ENCODE measurements at regions not wholly inside any gene's neighbourhood (a gene's known extent, or its start where the extent isn't known, plus 50 kb on each side); places are given as distances from the start of the nearest gene placed in this dataset.

DNA sequence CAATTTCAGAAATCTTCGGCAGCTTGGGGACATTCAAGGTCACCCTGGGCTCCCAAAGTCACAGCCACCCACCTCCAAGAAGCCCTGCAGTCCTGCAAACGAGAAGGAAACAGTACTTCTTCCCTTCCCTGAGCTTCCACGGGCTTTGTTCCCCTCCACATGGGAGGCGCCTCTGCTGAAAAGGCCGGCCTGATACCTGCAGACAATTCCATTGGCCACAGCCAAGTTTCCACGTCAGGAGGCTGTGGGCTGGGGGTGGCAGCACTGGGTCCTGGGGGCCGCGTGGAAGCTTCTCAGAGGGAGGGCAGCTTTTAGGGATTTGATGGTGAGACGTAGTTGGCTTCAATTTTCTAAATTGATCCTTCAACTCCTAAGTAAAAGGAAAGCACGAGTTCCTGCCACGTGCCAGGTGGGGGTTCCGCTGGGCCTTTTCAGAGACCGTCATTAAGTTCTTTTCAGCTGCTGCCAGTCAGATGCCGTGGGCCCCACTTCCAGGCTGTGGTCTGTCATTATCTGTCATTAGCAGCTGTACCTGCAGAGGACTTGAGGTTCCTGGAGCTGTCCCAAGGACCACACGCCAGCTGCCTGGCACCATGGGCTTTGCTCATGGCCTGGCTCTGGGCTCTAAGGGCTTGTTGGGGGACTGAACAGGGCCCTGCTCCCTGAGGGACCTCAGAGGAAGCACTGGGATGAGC is 98.7 kb downstream of the CRYAA start:
- Histone ChIP-seq H3K4me3 (ENCODE audit: low read depth, low read length) (no peak overlapping the region), H3K9ac (ENCODE audit: low read depth, low read length) (no peak overlapping the region), H3K9me3 (ENCODE audit: control insufficient read depth, insufficient read depth, low read length) (no peaks in the 10 kb centered on the region), H3K4me1 (ENCODE audit: control insufficient read depth, insufficient read depth, low read length) (no peaks in the 10 kb centered on the region), H3K36me3 (ENCODE audit: control insufficient read depth, insufficient read depth, low read length) (no peaks in the 10 kb centered on the region), H3K27me3 (ENCODE audit: control insufficient read depth, insufficient read depth, low read length) (no peaks in the 10 kb centered on the region)

DNA sequence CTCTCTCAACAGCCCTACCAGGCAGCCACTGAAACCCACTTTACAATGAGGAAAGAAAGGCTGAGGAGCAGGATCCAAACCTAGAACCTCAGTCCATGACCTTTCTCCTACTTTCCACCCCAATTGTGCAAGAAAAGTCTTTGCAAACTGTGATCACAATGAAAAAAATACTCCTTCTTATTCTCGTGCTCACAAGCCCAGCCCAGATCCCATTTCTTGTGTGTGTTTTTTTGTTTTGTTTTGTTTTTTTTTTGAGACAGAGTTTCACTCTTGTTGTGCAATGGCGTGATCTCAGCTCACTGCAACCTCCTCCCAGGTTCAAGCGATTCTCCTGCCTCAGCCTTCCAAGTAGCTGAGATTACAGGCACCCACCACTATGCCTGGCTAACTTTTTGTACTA is 97.7 kb downstream of the CRYAA start:
- H3K4me3 ChIP-seq (ENCODE audit: low read depth, low read length), result no peak overlapping the region
- no peaks in the 10 kb centered on the region for H3K27me3 ChIP-seq (ENCODE audit: control insufficient read depth, insufficient read depth, low read length)
- no peak overlapping the region for H3K9ac ChIP-seq (ENCODE audit: low read depth, low read length)
- no peaks in the 10 kb centered on the region for H3K4me1 ChIP-seq (ENCODE audit: control insufficient read depth, insufficient read depth, low read length)
- H3K36me3 ChIP-seq (ENCODE audit: control insufficient read depth, insufficient read depth, low read length), result no peaks in the 10 kb centered on the region
- no peaks in the 10 kb centered on the region for H3K9me3 ChIP-seq (ENCODE audit: control insufficient read depth, insufficient read depth, low read length)

DNA sequence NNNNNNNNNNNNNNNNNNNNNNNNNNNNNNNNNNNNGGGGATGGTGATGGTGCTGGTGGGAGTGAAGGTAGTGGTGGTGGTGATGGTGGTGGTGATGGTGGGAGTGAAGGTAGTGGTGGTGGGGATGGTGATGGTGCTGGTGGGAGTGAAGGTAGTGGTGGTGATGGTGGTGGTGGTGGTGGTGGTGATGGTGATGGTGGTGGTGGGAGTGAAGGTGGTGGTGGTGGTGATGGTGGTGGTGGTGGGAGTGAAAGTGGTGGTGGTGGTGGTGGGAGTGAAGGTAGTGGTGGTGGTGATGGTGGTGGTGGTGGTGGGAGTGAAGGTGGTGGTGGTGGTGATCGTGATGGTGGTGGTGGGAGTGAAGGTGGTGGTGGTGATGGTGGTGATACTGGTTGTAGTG is 93.6 kb downstream of the CRYAA start:
- no peaks in the 10 kb centered on the region for H3K4me1 ChIP-seq (ENCODE audit: control insufficient read depth, insufficient read depth, low read length)
- H3K36me3 ChIP-seq (ENCODE audit: control insufficient read depth, insufficient read depth, low read length), result no peaks in the 10 kb centered on the region
- H3K27me3 ChIP-seq (ENCODE audit: control insufficient read depth, insufficient read depth, low read length), result no peaks in the 10 kb centered on the region
- no peaks in the 10 kb centered on the region for H3K9me3 ChIP-seq (ENCODE audit: control insufficient read depth, insufficient read depth, low read length)
- H3K4me3 ChIP-seq (ENCODE audit: low read depth, low read length), result no peak overlapping the region
- H3K9ac ChIP-seq (ENCODE audit: low read depth, low read length), result no peak overlapping the region

Measured in iPS-15b (cell line).